H1 (cell line): ENCODE measurements at regions not wholly inside any gene's neighbourhood (a gene's known extent, or its start where the extent isn't known, plus 50 kb on each side); places are given as distances from the start of the nearest gene placed in this dataset.

Experiments
- CTCF ChIA-PET: fragments of 300-600 bp; sonication (Branson Sonifier 250); formaldehyde crosslinking; loops from one replicate; lab custom pipeline; 2021; ENCODE audit not compliant: partially characterized antibody; lab: Charles Lee
- POLR2A ChIA-PET: fragments of 300-600 bp; sonication (Branson Sonifier 250); formaldehyde crosslinking; loops from one replicate; lab custom pipeline; 2021; ENCODE audit warnings: inconsistent platforms; ENCODE audit not compliant: partially characterized antibody; lab: Charles Lee
- DNase-seq, 2 experiments: peaks; one replicate each; pipeline versions ENCODE4 v3.0.0 to v3.0.0-alpha.2; 2010 to 2022; ENCODE audit warnings: low spot score in 2 of 2, low read depth in 1 of 2, mixed read lengths in 1 of 2
- FAIRE-seq: peaks from 2 replicates; lab custom pipeline; 2011; peaks lifted over from hg19 to GRCh38; lab: Jason Lieb, UNC
- H2AFZ ChIP-seq: 2 replicates; pipeline ENCODE4 v1.8.1; 2012; ENCODE audit warnings: low read length, inconsistent platforms
- H2AK5ac ChIP-seq: 2 replicates; pipeline ENCODE4 v1.6.1; 2013; ENCODE audit warnings: low read depth, low read length
- H2BK120ac ChIP-seq: replicated peaks from 2 replicates; pipeline ENCODE3; 2013; ENCODE audit warnings: low read depth, low read length, inconsistent platforms
- H2BK12ac ChIP-seq: 2 replicates; pipeline ENCODE4 v1.6.1; 2013; ENCODE audit warnings: low read depth, low read length
- H2BK15ac ChIP-seq: 2 replicates; pipeline ENCODE4 v1.6.1; 2013; ENCODE audit warnings: low read length
- H2BK20ac ChIP-seq: 2 replicates; pipeline ENCODE4 v1.6.1; 2013; ENCODE audit warnings: low read length
- H2BK5ac ChIP-seq: 2 replicates; pipeline ENCODE4 v1.6.1; 2013; ENCODE audit warnings: low read depth, low read length
- H3K14ac ChIP-seq: 2 replicates; pipeline ENCODE4 v1.6.1; 2013; ENCODE audit warnings: inconsistent platforms; ENCODE audit not compliant: insufficient read length
- H3K18ac ChIP-seq: 2 replicates; pipeline ENCODE4 v1.6.1; 2013; ENCODE audit warnings: low read length; ENCODE audit errors: extremely low read depth
- H3K23ac ChIP-seq: 2 replicates; pipeline ENCODE4 v1.6.1; 2013; ENCODE audit warnings: inconsistent platforms; ENCODE audit not compliant: insufficient read length
- H3K23me2 ChIP-seq: 2 replicates; pipeline ENCODE4 v1.6.1; 2013; ENCODE audit warnings: low read depth, low read length
- H3K27ac ChIP-seq: 2 replicates; pipeline ENCODE4 v1.6.1; 2011; ENCODE audit warnings: low read depth, low read length, inconsistent platforms
- H3K27me3 ChIP-seq, 4 experiments: replicated peaks in 1 of 4; 1 replicate in 1 of 4; 2 replicates in 3 of 4; pipeline versions ENCODE4 v1.6.1 to v1.8.1; 2011 to 2013; ENCODE audit warnings: low read length in 3 of 4, mild to moderate bottlenecking in 3 of 4, inconsistent platforms in 2 of 4, mixed read lengths in 2 of 4, moderate library complexity in 1 of 4; ENCODE audit not compliant: control insufficient read depth in 3 of 4, insufficient read depth in 3 of 4; ENCODE audit errors: extremely low read depth in 1 of 4
- H3K36me3 ChIP-seq, 4 experiments: 2 replicates each; pipeline versions ENCODE4 v1.6.1 to v1.8.1; 2011 to 2013; ENCODE audit warnings: mild to moderate bottlenecking in 4 of 4, low read length in 3 of 4, moderate library complexity in 2 of 4, control low read depth in 1 of 4, inconsistent platforms in 1 of 4; ENCODE audit not compliant: insufficient read depth in 4 of 4, control insufficient read depth in 2 of 4
- H3K4ac ChIP-seq: replicated peaks from 2 replicates; pipeline ENCODE3; 2013; ENCODE audit warnings: low read length, low read depth, mixed read lengths, inconsistent platforms; ENCODE audit not compliant: insufficient read length
- H3K4me1 ChIP-seq, 4 experiments: replicated peaks in 1 of 4; 1 replicate in 1 of 4; 2 replicates in 3 of 4; pipeline versions ENCODE4 v1.6.1 to v1.8.1; 2011 to 2013; ENCODE audit warnings: low read length in 3 of 4, inconsistent platforms in 2 of 4, mixed read lengths in 1 of 4; ENCODE audit not compliant: insufficient read depth in 4 of 4, control insufficient read depth in 3 of 4
- H3K4me2 ChIP-seq, 2 experiments: 2 replicates each; pipeline versions ENCODE4 v1.6.1 to v1.8.1; 2011 to 2013; ENCODE audit warnings: low read depth in 2 of 2, low read length in 2 of 2, control low read depth in 1 of 2, inconsistent platforms in 1 of 2, mild to moderate bottlenecking in 1 of 2; ENCODE audit not compliant: insufficient read depth in 1 of 2
- H3K4me3 ChIP-seq, 4 experiments: fragments of 200-600, 300-600 bp in 1 of 4; sonication (generic), shearing (Covaris generic), sonication (Bioruptor Twin) in 1 of 4; 2 replicates each; pipeline versions ENCODE4 v1.5.1 to v1.8.1; 2011 to 2016; ENCODE audit warnings: low read length in 4 of 4, low read depth in 3 of 4, control low read depth in 2 of 4, inconsistent platforms in 2 of 4, mild to moderate bottlenecking in 2 of 4, mixed read lengths in 1 of 4, moderate library complexity in 1 of 4; ENCODE audit not compliant: insufficient read depth in 2 of 4; ENCODE audit errors: extremely low read depth in 1 of 4
- H3K56ac ChIP-seq: replicated peaks from 2 replicates; pipeline ENCODE3; 2013; ENCODE audit warnings: low read depth, mild to moderate bottlenecking, mixed read lengths, low read length, inconsistent platforms; ENCODE audit not compliant: insufficient read length
- H3K79me1 ChIP-seq: 2 replicates; pipeline ENCODE4 v1.6.1; 2013; ENCODE audit warnings: low read depth, low read length, control low read depth
- H3K79me2 ChIP-seq, 2 experiments: 2 replicates each; pipeline versions ENCODE4 v1.6.1 to v1.8.1; 2012 to 2013; ENCODE audit warnings: low read length in 2 of 2, mild to moderate bottlenecking in 2 of 2, inconsistent platforms in 1 of 2; ENCODE audit not compliant: insufficient read depth in 2 of 2, control insufficient read depth in 1 of 2
- H3K9ac ChIP-seq, 4 experiments: replicated peaks in 1 of 4; 1 replicate in 1 of 4; 2 replicates in 3 of 4; pipeline versions ENCODE4 v1.6.1 to v1.8.1; 2011 to 2013; ENCODE audit warnings: low read depth in 3 of 4, low read length in 3 of 4, control low read depth in 2 of 4, mild to moderate bottlenecking in 2 of 4, moderate library complexity in 2 of 4, inconsistent platforms in 1 of 4; ENCODE audit errors: extremely low read depth in 1 of 4
- H3K9me3 ChIP-seq, 2 experiments: 2 replicates each; pipeline versions ENCODE4 v1.6.1 to v1.8.1; 2012 to 2013; ENCODE audit warnings: mild to moderate bottlenecking in 2 of 2, moderate library complexity in 2 of 2, control low read depth in 1 of 2, inconsistent platforms in 1 of 2, low read depth in 1 of 2, low read length in 1 of 2, mixed read lengths in 1 of 2; ENCODE audit not compliant: insufficient read depth in 2 of 2
- H4K20me1 ChIP-seq, 2 experiments: replicated peaks in 1 of 2; 2 replicates each; pipeline versions ENCODE3 to v1.8.1; 2011 to 2013; ENCODE audit warnings: inconsistent platforms in 2 of 2, low read length in 2 of 2, mild to moderate bottlenecking in 1 of 2; ENCODE audit not compliant: insufficient read depth in 2 of 2, control insufficient read depth in 1 of 2
- H4K5ac ChIP-seq: 2 replicates; pipeline ENCODE4 v1.6.1; 2013; ENCODE audit warnings: low read length, low read depth, mixed read lengths, inconsistent platforms; ENCODE audit not compliant: insufficient read length
- H4K8ac ChIP-seq: 2 replicates; pipeline ENCODE4 v1.8.0; 2013; ENCODE audit warnings: mild to moderate bottlenecking, moderate library complexity, low read length, inconsistent platforms; ENCODE audit not compliant: insufficient read depth; ENCODE audit errors: extremely low read depth
- H4K91ac ChIP-seq: replicated peaks from 2 replicates; pipeline ENCODE3; 2013; ENCODE audit warnings: low read length, mixed read lengths, inconsistent platforms; ENCODE audit not compliant: insufficient read length
- ATF3 ChIP-seq: IDR thresholded peaks from 2 replicates; pipeline ENCODE4 v1.6.1; 2011; ENCODE audit warnings: low read depth, mild to moderate bottlenecking, low read length; ENCODE audit not compliant: insufficient read depth
- CBX8 ChIP-seq: fragments of 300-800, 300-1000 bp; sonication (generic); IDR thresholded peaks from 2 replicates; pipeline ENCODE4 v1.7.1; 2016; ENCODE audit warnings: low read depth, low read length, borderline replicate concordance
- CREB1 ChIP-seq: IDR thresholded peaks from 2 replicates; pipeline ENCODE4 v1.6.1; 2012; ENCODE audit warnings: inconsistent platforms
- CTBP2 ChIP-seq: IDR thresholded peaks from 2 replicates; pipeline ENCODE4 v1.7.0; 2011; ENCODE audit warnings: borderline replicate concordance, mild to moderate bottlenecking, moderate library complexity, mixed read lengths, low read length; ENCODE audit not compliant: insufficient read depth, insufficient read length
- EP300 ChIP-seq, 2 experiments: IDR thresholded peaks; 1 replicate in 1 of 2; 2 replicates in 1 of 2; pipeline ENCODE4 v1.6.1; 2011 to 2012; ENCODE audit warnings: low read depth in 2 of 2, low read length in 2 of 2, mild to moderate bottlenecking in 2 of 2, borderline replicate concordance in 1 of 2, inconsistent platforms in 1 of 2, moderate library complexity in 1 of 2
- GTF2F1 ChIP-seq: IDR thresholded peaks from 2 replicates; pipeline ENCODE4 v1.6.1; 2012; ENCODE audit warnings: low read depth, low read length, improper control_type of control experiment, borderline replicate concordance
- HDAC6 ChIP-seq: IDR thresholded peaks from one replicate; pipeline ENCODE4 v1.7.1; 2012; ENCODE audit warnings: low read depth, mild to moderate bottlenecking, inconsistent platforms, low read length, moderate library complexity
- KDM1A ChIP-seq: fragments of 200-600, 300-600 bp; sonication (generic); IDR thresholded peaks from 2 replicates; pipeline ENCODE4 v1.7.1; 2016; ENCODE audit warnings: mild to moderate bottlenecking, low read length, borderline replicate concordance
- POU5F1 ChIP-seq: IDR thresholded peaks from 2 replicates; pipeline ENCODE4 v1.6.1; 2011; ENCODE audit warnings: low read depth, mild to moderate bottlenecking, low read length, moderate library complexity
- RBBP5 ChIP-seq: IDR thresholded peaks from 2 replicates; pipeline ENCODE4 v1.7.1; 2012; ENCODE audit warnings: low read depth, mild to moderate bottlenecking, inconsistent platforms, low read length, moderate library complexity, borderline replicate concordance
- SIRT6 ChIP-seq: IDR thresholded peaks from one replicate; pipeline ENCODE4 v1.7.1; 2012; ENCODE audit warnings: low read length, inconsistent platforms
- SP1 ChIP-seq: IDR thresholded peaks from 2 replicates; pipeline ENCODE4 v1.6.1; 2011; ENCODE audit warnings: low read depth, low read length
- SRF ChIP-seq: IDR thresholded peaks from 2 replicates; pipeline ENCODE4 v1.6.1; 2011; ENCODE audit warnings: mild to moderate bottlenecking, low read depth, low read length, moderate library complexity
- TAF7 ChIP-seq: optimal IDR thresholded peaks from 2 replicates; pipeline ENCODE3; 2011; ENCODE audit warnings: low read depth, mild to moderate bottlenecking, inconsistent platforms, low read length, moderate library complexity, borderline replicate concordance
- TBP ChIP-seq: IDR thresholded peaks from 2 replicates; pipeline ENCODE4 v1.6.1; 2011; ENCODE audit warnings: low read depth, low read length, improper control_type of control experiment
- TEAD4 ChIP-seq: IDR thresholded peaks from 2 replicates; pipeline ENCODE4 v1.6.1; 2012; ENCODE audit warnings: low read depth, low read length, inconsistent platforms, mixed read lengths
- WGBS, 2 experiments: shearing (Covaris generic) in 1 of 2; methylation state at CpG; one replicate each; pipeline versions ENCODE4 v1.1.6 to v1.1.7; 2013 to 2015; ENCODE audit warnings: low lambda C conversion rate in 2 of 2, mixed read lengths in 2 of 2, inconsistent platforms in 1 of 2, low coverage in 1 of 2, missing lambda C conversion rate in 1 of 2; ENCODE audit not compliant: insufficient replicate concordance in 2 of 2, insufficient coverage in 1 of 2, insufficient read length in 1 of 2; ENCODE audit errors: extremely low coverage in 1 of 2, missing lambda C conversion rate in 1 of 2; 5-methylcytosine and 5-hydroxymethylcytosine counted together

- Histone ChIP-seq H3K79me2 (no peaks in the 10 kb centered on the region), H2AFZ (no peak overlapping the region), H2BK120ac (no peak overlapping the region), H3K79me1 (no peaks in the 10 kb centered on the region), H3K27ac (no peak overlapping the region), H3K14ac (no peak overlapping the region), H2BK20ac (no peak overlapping the region), H3K18ac (no peak overlapping the region), H3K4me2 (no peak overlapping the region), H4K8ac (no peak overlapping the region), H3K4me1 (no peaks in the 10 kb centered on the region), H3K9ac (no peak overlapping the region), H2BK12ac (no peak overlapping the region), H2AK5ac (no peak overlapping the region), H3K9me3 (no peaks in the 10 kb centered on the region), H2BK15ac (no peak overlapping the region), H3K36me3 (no peaks in the 10 kb centered on the region), H4K91ac (no peak overlapping the region), H4K5ac (no peak overlapping the region), H3K4ac (no peak overlapping the region), H3K23ac (no peak overlapping the region), H3K4me3 (no peak overlapping the region), H3K27me3 (no peaks in the 10 kb centered on the region), H4K20me1 (no peaks in the 10 kb centered on the region), H2BK5ac (no peak overlapping the region), H3K23me2 (no peaks in the 10 kb centered on the region), H3K56ac (no peak overlapping the region)
- no peak for DNase-seq
- POLR2A ChIA-PET, result no interaction called here
- FAIRE-seq, result no peak
- TF ChIP-seq TBP (no peak), TAF7 (no peak), POU5F1 (no peak), SIRT6 (no peak), ATF3 (no peak), CTBP2 (no peak), CBX8 (no peak), SRF (no peak), TEAD4 (no peak), CREB1 (no peak), HDAC6 (no peak), SP1 (no peak), GTF2F1 (no peak), KDM1A (no peak), EP300 (IDR thresholded peaks at IDR 0.05; ENCODE audit: borderline replicate concordance in 1 of 2, low read depth in 2 of 2, low read length in 2 of 2) (no peak), RBBP5 (no peak)
- CTCF ChIA-PET, result no interaction called here
- WGBS, 2 experiments, result 96% methylated on average over 1 of the region's 1 CpG; no CpG with 5 or more reads in 1 of the 2 experiments
These were observed 527.3 kb downstream of the DACH1 start for GRCh38 chr13:71339736-71340135.
